ENCODE measurements at regions not wholly inside any gene's neighbourhood (a gene's known extent, or its start where the extent isn't known, plus 50 kb on each side); places are given as distances from the start of the nearest gene placed in this dataset.
A peak's percentile ranks its signal among the peaks of the same experiment; 100 is the strongest.

DNA sequence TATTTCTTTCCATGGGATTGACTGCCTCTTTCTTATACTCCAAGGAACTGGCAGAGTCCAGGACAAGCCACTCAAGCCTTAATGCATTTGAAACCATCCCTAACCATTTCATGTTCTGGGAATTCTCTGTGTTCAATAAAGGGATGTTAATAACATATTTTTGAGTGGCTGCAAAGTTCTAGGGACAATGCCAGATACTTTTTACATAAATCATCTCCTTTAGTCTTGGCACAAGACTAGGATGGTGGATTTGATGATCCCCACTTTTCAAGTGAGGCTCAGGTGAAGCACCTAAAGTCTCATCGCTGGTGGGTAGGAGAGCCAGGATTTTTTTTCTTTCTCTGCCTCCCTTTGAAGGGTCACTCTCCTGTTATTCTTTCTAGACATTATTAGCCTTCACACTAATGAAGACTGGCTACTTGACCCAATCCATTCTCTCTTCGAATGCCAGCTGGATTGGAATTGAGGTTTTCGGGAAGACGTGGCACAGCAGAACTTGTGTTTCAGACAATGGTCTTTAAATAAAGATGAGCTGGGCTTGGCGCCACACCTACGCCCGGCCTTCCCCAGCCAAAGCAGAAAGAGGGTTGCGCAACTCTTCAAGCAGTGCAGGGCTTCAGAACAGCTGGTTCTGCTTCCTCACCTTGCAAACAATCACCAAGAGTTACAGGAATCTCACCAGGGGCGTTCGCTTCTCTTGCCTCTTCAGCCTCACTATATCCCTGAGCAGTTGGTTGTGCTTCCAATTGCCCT lies 73.8 kb upstream of the BMPER start:
- H3K27ac ChIP-seq = peak overlapping the region in 3 of 21 experiments; percentile 14 to 43 (median 37)
- no peak overlapping the region for H3K4me3 ChIP-seq

DNA sequence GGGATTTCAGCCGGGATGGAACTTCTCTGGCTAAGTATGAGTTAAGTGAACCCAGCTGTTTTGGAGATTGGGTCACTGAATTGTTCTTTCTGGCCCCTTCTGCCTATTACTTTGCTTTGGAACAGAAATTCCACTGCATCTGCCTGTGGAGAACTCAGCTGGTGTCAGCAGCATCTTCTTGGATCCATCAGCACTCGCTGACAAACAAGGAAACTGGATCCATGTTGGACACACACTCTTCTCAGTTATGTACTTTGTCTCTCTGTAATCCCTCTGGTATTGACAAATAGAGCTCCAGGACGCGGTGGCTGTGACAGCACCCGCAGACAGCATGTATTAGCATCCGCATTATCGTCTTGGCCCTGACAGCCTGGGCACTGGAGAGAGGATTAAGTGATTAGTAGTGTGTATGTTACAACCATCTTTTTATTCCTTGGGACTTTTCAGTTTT lies 73.0 kb upstream of the BMPER start:
- no peak overlapping the region for H3K4me3 ChIP-seq
- peak overlapping the region in 1 of 21 experiments; percentile 37 for H3K27ac ChIP-seq

DNA sequence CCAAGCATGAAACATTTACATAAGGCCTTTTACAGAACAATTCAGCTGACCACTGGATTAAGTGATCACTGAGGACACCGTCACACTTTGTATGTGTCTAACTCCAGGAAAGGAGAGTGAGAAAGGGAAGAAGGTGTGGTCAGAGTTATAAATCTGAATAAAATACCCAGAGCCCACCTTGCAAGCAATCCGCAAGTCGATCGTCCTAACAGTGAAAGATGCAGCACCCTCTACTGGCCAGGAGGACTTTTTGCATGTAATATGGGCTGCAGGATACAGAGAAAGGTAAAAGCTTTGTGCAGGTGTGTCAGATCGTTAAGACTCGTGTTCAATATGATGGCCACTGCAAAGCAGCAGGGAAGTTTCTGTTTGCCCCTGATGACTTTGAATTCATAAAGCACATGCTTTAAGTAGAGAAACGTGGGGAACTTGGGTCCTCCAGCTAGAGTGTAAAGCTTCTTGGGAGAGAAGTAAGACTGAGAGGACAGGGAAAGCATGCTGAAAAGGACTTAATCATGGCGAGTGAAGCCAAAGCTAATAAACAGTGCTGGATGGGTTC lies 68.5 kb upstream of the BMPER start:
- H3K4me3 ChIP-seq = no peak overlapping the region
- H3K27ac ChIP-seq = no peak overlapping the region

DNA sequence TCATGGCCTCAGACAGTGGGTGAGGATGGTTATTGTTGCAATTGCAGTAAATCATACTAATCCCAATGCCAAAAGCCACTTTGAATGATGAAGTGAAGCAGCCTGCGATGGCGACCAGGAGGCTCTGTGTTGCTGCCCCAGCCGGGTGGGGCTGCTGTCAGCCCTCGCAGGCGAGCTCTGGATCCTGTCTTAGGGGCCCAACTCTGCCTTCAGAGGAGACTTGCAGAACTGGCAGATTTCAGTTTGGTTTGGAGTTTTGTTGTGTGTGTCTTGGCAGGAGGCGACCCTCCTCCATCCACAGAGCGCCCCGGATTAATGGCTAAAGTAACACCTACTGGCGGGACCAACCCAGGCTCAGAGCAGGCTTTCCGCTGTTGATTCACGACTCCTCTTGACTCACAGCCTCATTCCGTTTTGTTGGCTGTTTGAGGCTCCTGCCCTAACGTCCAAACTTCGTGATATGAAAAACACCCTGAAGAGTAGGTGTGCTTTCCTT lies 67.9 kb upstream of the BMPER start:
- no peak overlapping the region for H3K27ac ChIP-seq

DNA sequence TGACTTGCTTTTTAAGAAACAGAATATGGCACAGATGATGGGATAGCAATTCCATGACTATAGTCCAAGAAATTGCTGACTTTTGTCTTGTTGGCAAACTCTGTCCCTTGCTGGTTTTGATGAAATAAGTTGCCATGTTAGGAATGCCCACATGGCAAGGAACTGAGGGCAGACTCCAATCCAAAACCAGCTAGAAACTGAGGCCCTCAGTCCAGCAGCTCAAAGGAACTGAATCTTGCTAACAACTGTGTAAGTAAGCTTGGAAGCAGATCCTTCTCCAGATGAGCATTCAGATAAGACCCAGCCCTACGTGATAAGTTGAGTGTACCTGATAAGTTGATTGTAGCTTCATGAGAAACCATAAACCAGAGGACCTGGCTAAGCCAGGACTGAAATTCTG lies 64.3 kb upstream of the BMPER start:
- H3K4me3 ChIP-seq = no peak overlapping the region
- H3K27ac ChIP-seq = no peak overlapping the region

More for the DNA sequence above, 67.9 kb upstream of the BMPER start:
- no peak overlapping the region for H3K4me3 ChIP-seq

- no peak overlapping the region for H3K4me3 ChIP-seq
- no peak overlapping the region for H3K27ac ChIP-seq
Observed at GRCh38 chr7:33841705-33842129, 63.6 kb upstream of the BMPER start.

DNA sequence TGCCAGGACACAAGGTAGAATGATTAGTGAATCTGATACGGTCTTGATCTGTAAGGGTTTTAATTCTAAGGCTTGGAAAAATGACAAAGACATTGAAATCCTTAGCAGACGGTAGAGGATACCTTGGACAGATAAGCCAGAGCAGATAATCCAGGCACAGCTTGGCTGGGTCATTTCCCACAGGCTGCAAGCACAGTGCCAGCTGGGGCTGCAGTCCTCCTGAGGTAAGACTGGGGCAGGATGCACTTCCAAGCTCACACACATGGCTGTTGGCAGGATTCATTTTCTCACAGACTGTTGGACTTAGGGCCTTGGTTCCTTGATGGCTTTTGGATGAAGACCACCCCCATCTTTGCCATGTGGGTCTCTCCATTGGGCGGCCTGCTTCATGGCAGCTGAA lies 63.2 kb upstream of the BMPER start:
- no peak overlapping the region for H3K4me3 ChIP-seq
- H3K27ac ChIP-seq = no peak overlapping the region

DNA sequence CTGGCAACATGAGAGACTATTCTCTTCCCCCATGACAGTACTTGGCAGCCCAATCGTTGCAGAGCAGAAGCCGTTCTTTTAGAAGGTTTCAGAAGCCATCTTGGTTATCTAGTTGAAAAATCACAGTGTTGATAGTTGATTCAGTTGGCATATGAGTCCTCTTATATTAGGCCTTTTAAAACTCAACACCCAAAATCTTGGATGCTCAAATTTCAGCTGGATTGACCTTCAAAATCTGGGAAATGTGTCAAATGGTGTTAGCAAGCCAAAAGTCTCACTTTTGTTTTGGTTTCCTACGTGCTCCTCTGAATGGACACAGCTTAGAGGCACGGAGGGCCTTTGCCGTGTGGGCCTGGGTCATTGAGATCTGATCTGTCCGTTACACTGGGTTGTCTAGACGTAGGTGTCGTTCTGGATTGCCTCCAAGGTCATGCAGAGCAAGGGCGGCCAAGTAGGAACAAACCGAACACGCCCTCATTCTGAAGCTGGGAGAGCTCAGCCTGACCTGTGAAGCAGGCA lies 59.3 kb upstream of the BMPER start:
- no peak overlapping the region for H3K4me3 ChIP-seq
- H3K27ac ChIP-seq = no peak overlapping the region

- Histone ChIP-seq H3K27ac (no peak overlapping the region), H3K4me3 (no peak overlapping the region)
Observed at GRCh38 chr7:33849004-33849403, 56.3 kb upstream of the BMPER start.

DNA sequence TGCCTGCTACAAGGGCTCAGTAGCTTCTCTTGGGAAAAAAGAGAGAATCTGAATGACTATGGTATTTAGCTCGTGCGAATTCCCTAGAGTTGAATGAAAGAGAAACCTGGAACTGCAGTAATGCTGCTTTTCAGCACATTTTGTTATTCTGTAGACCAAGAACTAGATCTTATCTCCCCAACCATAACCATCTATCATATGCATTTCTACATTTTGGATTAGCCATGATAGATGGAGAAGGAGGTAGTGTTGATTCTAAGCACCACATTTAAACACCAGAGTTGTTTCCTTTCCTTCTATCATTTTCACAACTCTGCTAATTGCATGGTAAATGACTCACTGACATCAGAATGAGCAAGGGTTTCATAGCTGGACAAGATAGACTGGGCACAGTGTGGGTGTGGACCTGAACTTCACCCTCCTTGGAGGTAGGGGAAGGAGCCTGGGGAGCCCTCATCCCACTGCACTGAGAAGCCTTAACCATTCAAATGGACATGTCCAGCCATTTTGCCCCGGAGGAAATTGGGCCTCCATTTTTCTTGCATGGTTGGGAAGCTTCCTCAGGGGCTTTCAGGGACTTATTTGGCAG lies 55.3 kb upstream of the BMPER start:
- H3K4me3 ChIP-seq = no peak overlapping the region
- no peak overlapping the region for H3K27ac ChIP-seq

- Histone ChIP-seq H3K27ac (no peak overlapping the region), H3K4me3 (no peak overlapping the region)
Observed at GRCh38 chr7:33850768-33851167, 54.6 kb upstream of the BMPER start.

GRCh38 chr7:33852838-33853237 lies 52.5 kb upstream of the BMPER start:
- Histone ChIP-seq H3K27ac (peak overlapping the region in 1 of 21 experiments; percentile 33), H3K4me3 (no peak overlapping the region)

- no peak overlapping the region for H3K4me3 ChIP-seq
Observed at GRCh38 chr7:33853361-33854062, 51.8 kb upstream of the BMPER start.

DNA sequence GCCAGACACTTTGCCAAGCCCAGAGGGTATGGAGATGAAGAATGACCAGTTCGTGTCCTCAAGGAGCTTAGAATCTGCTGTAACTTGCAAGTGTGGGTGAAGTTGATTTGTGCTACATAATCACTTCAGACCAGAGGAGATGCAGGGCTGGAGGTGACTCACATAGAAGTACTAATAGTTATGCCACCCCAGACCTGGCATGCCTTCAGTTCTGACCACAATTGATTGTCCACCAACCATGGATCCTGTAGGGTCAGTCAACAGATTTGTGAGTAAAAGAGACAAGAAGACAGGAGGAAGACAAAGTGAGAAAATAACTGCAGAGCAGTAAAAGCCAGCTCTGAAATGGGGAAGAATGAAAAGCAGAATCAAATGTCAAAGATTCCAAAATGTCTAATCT lies 51.2 kb upstream of the BMPER start:
- no peak overlapping the region for H3K4me3 ChIP-seq
- no peak overlapping the region for H3K27ac ChIP-seq

More at GRCh38 chr7:33853361-33854062, 51.8 kb upstream of the BMPER start:
- peak overlapping the region in 1 of 21 experiments; percentile 33 for H3K27ac ChIP-seq

DNA sequence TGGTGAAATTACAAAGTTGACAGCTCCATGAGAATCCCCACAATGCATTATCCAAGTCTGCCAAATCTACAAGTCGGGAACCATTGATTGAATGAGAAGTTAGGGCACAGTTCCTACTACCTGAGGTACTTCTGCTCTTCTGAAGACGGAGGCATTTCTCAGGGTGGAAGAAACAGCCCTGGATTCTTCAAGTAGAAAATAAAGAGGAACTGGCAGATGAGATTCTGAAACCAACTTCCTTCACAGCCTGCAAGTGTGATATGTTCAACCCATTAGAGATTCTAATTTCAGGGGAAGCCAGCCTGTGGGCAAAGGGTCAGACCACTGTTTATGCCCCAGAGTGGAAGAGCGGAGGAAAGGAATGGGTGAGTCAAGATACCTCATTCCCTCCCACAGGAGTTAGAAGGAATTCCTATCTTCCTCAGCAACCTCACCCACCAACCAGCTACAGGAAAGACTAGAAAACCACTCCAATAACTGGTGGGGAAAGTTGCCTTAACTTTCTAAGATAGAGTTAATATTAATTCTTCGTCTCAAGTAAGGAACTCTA lies 50.5 kb upstream of the BMPER start:
- no peak overlapping the region for H3K4me3 ChIP-seq
- no peak overlapping the region for H3K27ac ChIP-seq

All from skin epidermis (tissue), 12 donors.